GM12874 (cell line): ENCODE measurements at regions not wholly inside any gene's neighbourhood (a gene's known extent, or its start where the extent isn't known, plus 50 kb on each side); places are given as distances from the start of the nearest gene placed in this dataset.

Source experiments
- CTCF ChIP-seq: IDR thresholded peaks from 2 replicates; pipeline ENCODE4 v1.5.1; 2011; ENCODE audit warnings: low read depth, mild to moderate bottlenecking, control low read depth, low read length, moderate library complexity; ENCODE audit not compliant: insufficient read depth

- no peak for TF ChIP-seq CTCF
Measured at GRCh38 chr9:89887286-89887685, 282.5 kb downstream of the GADD45G start.

DNA sequence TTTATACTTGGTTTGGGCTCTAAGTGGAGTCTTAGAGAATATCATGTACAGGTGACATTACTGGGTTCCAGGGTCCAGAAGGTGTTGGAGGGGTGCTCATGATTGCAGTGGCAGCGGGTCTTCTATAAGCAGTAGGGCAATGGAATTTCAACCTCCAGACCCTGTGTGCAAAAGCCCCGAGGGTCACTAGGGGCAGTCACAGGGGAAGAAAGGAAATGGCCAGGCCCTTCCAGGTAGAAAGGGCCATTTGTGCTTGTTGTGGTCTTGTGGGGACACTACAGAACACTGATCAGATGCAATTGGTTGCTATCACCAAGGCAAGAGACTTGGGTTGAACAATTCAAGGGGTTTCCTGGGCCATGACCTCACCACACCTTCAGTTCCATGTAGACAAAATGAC lies 283.4 kb downstream of the GADD45G start:
- no peak for TF ChIP-seq CTCF

- no peak for TF ChIP-seq CTCF
Measured at GRCh38 chr9:89888677-89889076, 283.9 kb downstream of the GADD45G start.

DNA sequence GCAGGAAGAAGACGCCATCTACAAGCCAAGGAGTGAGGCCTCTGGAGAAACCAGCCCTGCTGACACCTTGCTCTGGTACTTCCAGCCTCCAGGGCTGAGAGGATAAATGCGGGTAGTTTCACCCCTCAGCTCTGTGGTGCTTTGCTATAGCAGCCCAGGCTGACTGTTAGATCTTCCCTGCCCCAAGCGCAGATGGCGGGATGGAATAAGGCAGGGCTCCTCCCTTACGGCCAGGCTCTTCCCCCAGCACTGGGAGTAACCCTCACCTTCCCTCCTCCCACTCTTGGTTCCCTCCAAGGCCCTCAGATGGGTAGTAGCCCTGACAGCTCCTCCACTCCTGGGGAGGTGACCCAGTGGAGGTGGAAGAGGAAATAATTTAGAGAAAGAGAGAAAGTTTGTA lies 285.1 kb downstream of the GADD45G start:
- TF ChIP-seq CTCF: no peak

- TF ChIP-seq CTCF: no peak
Measured at GRCh38 chr9:89890326-89890980, 285.6 kb downstream of the GADD45G start.

DNA sequence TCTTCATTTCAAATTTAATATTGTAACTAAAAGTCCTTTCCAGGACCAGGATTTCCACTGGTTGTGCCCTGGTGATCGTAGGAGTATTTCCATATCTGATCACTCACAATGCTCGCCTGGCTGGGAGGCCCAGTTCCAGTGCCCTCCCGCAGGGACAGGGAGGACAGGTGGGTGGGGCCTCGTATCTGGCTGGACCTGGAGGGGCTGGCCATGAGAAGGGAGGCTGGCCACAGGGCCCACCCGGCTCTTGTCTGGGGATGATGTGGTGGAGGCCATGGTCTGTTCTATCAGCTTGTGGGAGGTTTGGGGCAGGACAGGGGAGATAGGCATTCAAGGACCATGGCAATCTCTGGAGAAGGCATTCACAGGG lies 286.4 kb downstream of the GADD45G start:
- no peak for TF ChIP-seq CTCF

GRCh38 chr9:89891591-89892304 lies 286.9 kb downstream of the GADD45G start:
- no peak for TF ChIP-seq CTCF
